NCI-H446 (cell line): ENCODE measurements at regions not wholly inside any gene's neighbourhood (a gene's known extent, or its start where the extent isn't known, plus 50 kb on each side); places are given as distances from the start of the nearest gene placed in this dataset.

Experiments
- DNase-seq, 2 experiments: peaks; one replicate each; lab custom pipeline; 2025; lab: John Stamatoyannopoulos, UW

DNA sequence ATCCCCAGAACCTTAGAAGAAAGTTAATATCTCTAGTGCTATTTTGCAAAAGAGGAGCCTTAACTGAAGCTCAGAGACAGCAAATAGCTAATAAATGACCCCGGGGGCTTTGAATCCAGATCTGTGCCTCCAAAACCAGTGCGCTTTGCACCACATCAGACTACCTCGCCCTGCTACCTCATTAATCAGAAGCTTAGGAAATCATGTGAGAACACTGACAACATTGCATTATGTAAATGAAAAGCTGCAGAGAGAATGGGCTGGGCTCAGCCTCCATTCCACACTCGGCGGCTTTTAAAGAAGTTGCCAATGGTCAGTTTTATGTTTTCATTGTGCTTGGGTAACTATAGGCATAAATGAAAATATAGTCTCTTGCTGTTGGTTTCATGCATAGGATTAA, 54.0 kb upstream of the STMND1 start:
- no peak for DNase-seq

DNA sequence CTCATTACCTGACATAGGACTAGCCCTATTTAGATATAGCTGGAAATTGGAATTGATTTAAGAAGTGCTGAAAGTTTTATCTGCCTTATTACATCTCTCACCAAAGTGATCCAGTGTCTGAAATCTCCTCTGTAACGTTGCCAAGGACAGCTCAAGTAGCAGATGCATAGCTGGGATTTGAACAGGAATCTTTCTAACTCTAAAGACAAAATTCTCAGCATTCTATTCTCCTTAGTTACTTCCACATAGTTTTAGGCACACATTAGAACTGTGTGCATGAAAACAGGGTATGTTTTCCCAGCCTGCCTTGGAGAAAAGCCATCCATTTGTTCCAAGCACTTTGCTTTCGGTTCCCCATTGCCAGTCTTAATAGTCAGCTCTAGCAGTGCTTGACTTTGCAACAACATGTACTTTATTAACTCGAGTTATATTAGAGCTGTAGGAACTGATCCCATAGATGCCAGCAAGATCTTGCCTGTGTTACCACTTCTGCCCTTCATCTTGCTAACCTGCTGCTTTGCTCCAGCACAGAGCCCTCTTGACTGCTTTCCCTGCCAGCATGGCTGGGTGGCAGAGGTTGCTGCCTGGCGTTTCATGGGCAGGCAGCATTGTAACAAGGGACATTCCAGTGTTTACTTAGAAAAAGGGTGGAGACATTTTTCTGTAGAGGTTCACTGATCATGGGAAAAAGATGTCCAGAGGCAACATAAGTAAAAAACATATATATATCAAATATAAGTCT, 56.1 kb upstream of the STMND1 start:
- DNase-seq, result peak; percentile 40 to 74

DNA sequence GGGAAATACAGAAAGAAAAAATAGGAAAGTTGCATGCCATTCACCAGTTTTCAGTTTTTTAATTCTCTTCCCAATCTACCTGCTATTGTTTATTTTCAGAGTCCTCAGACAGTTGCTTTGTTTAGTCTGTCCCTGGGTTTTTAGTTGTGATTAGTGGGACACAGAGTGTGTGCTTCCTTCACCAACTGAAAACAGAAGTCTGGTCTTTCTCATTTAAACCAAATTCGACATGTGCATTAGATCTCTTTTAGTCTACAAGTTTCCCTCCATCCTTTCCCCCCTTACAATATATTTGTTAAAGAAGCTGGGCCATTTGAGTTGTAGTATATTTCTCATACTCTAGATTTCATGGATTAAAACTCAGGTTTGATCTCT, 58.7 kb upstream of the STMND1 start:
- no peak for DNase-seq

DNA sequence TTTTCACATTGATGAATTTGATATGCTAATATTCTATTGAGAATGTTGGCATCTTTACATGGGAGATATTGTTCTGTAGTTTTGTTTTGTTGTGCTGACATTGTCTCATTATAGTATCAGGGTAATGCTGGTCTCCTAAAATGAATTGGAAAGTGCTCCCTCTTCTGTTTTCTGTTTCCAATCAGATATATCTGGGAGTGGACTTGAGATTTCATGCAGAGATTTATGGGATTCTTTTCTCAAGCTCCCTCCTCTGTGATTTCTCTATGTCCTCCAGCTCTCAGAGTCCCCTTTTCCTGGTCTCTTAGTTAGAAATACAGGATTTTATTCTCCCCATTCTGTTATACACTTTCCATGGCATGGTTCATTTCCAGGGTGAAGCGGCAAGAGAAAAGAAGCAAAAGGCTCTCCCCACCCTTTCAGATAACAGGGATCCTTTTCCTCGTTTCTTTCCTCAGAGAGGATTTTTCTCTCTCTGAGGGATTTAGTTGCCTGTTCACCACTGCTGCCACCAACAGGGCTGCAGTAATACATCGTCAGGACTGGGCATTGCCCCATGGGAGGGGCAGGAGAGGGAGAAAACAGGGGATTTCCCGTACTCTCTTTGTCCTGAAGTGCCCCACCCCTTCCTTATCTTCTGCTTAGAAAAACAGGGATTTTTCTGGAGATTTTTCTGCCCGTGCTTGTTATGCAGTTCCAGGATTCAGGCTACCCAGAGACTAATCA, 59.3 kb upstream of the STMND1 start:
- peak in 1 of 2 experiments; percentile 15 for DNase-seq

DNA sequence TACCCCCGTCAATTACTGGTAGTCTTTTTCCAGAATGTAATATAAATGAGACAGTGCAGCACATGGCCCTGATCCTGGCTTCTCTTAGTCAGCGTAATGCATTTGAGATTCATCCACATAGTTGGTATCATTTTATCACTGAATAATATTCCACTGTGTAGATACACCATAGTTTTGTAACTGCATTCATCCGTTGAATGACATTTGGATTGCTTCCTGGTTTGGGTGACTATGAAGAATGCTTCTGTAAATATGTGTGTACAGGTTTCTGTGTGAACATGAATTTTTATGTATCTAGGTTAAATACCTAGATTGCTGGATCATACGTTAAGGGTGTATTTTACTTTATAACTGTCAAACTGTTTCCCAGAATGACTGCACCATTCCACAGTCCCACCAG, 62.6 kb upstream of the STMND1 start:
- no peak for DNase-seq

- no peak for DNase-seq
Measured at GRCh38 chr6:17038316-17038715, 63.5 kb upstream of the STMND1 start.

- no peak for DNase-seq
Measured at GRCh38 chr6:17036065-17036393, 65.8 kb upstream of the STMND1 start.

DNA sequence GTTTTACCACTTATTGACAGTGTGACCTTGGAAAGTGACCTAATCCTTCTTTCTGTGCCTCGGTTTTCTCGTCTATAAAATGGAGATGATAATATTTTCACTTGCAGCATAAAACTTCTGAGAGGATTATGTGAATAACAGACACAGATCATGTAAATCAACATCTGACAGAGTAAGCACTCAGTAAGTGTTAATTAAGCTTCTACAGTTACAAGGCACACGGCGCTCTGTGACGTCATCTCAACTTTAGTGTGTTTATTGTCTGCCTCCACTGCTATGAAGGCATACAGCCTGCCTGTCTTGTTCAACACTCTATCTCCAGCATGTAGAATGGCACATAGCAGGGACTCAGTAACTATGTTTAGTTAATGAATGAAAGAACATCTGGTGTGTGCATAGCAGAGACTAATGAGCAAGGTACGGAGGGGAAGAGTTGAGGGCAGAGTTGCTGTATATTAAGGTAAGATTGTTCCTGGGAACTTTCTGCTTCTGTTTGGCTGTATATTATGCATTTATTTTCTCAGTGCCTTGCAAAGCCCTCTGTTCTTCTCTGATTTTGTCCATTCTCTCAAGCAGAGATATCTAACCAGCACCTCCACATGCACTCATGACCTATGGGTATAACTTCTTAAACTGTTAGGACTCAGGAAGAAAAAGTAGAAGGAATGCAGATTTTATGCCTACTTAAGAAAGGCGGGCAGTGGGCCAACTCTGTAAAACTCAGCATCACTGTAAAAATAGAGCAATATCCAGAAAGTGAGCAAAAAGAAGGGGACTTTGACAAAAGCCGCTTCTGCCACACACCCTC, 66.4 kb upstream of the STMND1 start:
- no peak for DNase-seq

GRCh38 chr6:17033746-17034145, 68.1 kb upstream of the STMND1 start:
- DNase-seq, result no peak

DNA sequence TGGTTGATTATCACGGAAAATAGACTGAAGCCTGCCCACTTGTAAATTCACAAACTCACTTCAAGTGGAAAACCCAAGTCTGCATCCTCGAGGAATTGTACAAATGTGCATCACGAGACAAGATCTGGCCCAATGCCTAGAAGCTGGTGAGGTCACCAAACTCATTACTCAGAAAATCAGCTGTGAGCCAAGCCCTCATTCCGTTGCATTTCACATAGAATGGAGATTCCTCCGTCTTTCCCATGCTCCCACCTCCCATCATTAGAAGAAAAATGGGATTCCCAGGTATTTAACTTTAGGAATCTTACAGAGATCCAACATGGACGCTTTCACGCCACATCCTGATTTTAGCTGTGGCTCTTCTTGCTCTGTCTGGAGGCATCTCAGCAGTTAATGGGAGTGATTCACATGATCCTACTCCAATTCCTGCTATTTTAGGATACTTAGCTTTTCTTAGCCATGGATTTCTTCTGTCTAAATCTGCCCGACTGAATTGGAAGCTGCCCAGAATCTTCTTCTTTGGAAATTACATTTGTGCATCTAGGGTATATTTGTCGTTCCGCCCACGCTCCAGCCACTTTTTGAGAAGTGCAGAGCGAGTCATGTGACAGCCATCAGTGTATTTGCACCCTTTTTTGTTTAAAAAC, 68.7 kb upstream of the STMND1 start:
- DNase-seq, result peak; percentile 89 to 90

GRCh38 chr6:17032590-17032987, 69.3 kb upstream of the STMND1 start:
- DNase-seq, result no peak

DNA sequence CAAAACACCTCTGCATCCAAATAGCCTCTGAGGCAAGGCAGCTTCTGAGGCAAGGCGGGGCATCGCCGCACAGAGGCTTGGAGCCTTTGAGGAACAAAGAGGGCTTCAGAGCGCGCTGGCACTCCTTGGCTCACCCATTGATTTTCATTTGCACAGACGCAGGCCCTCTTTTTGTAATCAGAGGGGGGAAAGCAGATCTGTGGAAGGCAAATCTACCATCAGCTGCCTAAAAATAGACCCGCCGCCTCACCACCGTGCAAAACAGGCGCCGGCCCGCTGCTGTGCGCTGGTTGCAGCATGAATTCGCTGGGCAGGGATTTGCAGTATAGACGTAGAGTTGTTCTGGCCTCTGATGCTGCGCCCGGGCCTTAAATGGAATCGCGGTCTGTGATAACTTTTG, 69.9 kb upstream of the STMND1 start:
- no peak for DNase-seq

- DNase-seq, result no peak
Measured at GRCh38 chr6:17027441-17027840, 74.4 kb upstream of the STMND1 start.

DNA sequence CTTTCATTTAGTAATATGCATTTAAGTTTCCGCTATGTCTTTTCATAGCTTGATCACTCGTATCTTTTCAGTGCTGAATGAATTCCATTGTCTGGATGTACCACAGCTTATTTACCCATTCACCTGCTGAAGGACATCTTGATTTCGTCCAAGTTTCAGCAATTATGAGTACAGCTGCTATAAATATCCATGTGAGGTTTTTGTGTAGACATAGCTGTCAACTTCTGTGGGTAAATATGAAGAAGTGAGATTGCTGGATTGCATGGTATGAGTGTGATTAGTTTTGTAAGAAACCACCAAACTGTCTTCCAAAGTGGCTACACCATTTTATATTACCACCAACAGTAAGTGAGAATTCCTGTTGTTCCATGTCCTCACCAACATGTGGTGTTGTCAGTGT, 79.2 kb upstream of the STMND1 start:
- DNase-seq, result no peak

DNA sequence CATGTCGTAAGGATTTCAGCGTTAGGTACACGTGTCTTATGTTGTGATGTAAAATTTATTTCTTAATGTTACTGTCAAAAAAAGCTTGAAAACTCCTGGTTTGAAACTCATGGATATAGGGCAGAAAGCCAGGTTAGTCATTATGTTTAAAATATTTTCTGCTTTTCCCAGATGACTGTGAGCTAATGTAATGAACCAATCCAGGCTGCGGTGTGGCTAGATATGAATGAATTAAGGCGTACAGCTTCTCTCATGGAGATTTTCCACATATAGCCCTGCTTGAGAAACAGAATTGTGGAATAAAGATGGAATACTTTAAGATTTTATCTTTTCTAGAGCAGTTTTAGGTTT, 80.3 kb upstream of the STMND1 start:
- DNase-seq, result no peak

- no peak for DNase-seq
Measured at GRCh38 chr6:17020889-17021538, 80.8 kb upstream of the STMND1 start.

- DNase-seq, result no peak
Measured at GRCh38 chr6:17018425-17018824, 83.4 kb upstream of the STMND1 start.

DNA sequence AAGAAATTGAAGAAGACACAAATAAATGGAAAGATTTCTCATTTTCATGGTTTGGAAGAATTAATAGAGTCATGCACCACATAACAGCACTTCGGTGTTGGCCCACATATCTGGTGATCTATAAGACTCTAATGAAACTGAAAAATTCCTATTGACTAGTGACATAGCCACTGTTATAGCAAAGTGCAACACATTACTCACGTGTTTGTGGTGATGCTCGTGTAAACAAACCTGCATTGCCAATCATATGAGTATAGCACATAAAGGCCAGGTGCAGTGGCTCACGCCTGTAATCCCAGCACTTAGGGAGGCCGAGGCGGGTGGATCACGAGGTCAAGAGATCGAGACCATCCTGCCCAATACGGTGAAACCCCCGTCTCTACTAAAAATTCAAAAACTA, 84.4 kb upstream of the STMND1 start:
- DNase-seq, result no peak

- no peak for DNase-seq
Measured at GRCh38 chr6:17015551-17016381, 86.1 kb upstream of the STMND1 start.

GRCh38 chr6:17015144-17015543, 86.7 kb upstream of the STMND1 start:
- no peak for DNase-seq

DNA sequence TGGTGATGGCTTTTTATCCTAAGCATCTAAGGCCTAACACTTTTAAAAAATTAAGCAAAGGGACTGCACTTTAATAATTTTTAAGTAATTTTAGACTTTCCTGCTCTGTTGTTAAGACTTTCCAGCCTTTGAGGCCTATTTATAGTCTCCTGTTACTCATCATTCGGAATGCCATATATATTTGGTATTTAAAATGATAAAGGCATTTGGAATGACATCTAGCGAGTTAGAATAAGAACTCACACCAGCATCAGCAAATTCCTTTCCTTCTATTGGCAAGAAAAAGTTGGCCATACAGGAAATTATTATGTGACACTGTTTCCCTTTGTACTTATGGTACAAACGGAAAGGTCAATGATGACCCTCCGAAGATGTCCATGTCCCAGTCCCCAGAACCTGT, 88.1 kb upstream of the STMND1 start:
- no peak for DNase-seq
